ENCODE measurements at regions not wholly inside any gene's neighbourhood (a gene's known extent, or its start where the extent isn't known, plus 50 kb on each side); places are given as distances from the start of the nearest gene placed in this dataset.

DNA sequence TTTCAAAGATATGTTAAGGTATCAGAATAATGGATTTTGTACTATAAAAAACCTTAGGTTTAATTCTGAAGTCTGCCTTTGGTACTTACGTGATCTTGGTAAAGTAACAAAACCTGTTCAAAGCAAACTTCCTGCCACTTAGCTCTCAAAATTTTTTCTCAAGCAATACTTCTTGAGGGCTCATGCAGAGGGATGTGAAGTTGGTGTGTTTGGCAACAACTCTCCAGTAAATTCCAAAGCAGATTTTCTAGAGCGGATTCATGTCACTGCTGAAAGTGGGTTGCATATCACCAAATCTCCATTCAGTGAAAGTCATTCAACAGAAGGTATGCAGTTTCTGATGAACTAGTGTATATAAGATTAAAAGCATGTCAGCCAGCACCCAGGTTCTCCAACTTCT, 856.7 kb downstream of the CDH8 start:
- BruUV-seq (replicated peaks) = no TSS peak
- Histone ChIP-seq H3K4me3 (ENCODE audit: low read depth in 2 of 2, low read length in 2 of 2) (no peak overlapping the region), H3K27me3 (ENCODE audit: control insufficient read depth, insufficient read depth, low read length) (no peaks in the 10 kb centered on the region), H3K36me3 (ENCODE audit: control insufficient read depth, insufficient read depth, low read length) (no peaks in the 10 kb centered on the region), H3K27ac (ENCODE audit: low read length) (no peak overlapping the region), H3K4me1 (ENCODE audit: control insufficient read depth, insufficient read depth, low read length) (no peaks in the 10 kb centered on the region), H3K9me3 (ENCODE audit: control insufficient read depth, insufficient read depth, low read depth, low read length) (no peaks in the 10 kb centered on the region)
- ATAC-seq (no peak), DNase-seq (ENCODE audit: low read depth, low spot score) (no peak)
- ChIA-PET POLR2A (no interaction called here), CTCF (no interaction called here)
- in situ Hi-C loops (cut with HindIII; ENCODE audit: low pct_unique_long_range_greater_than_20kb, low sequenced_read_pairs) (no loop called here), intact Hi-C loops (cut with micrococcal nuclease; ENCODE audit: unreplicated experiment) (no loop called here)
- no peak for TF ChIP-seq TCF7L2 (IDR thresholded peaks at IDR 0.05; ENCODE audit: low read depth, low read length)
- TF ChIP-seq SIN3A (IDR thresholded peaks at IDR 0.05; ENCODE audit: borderline replicate concordance, insufficient read depth, low read depth, low read length) = no peak
- no peak for TF ChIP-seq POLR2AphosphoS5 (IDR thresholded peaks at IDR 0.05; ENCODE audit: low read depth, low read length)
- TF ChIP-seq, protein P1, sequence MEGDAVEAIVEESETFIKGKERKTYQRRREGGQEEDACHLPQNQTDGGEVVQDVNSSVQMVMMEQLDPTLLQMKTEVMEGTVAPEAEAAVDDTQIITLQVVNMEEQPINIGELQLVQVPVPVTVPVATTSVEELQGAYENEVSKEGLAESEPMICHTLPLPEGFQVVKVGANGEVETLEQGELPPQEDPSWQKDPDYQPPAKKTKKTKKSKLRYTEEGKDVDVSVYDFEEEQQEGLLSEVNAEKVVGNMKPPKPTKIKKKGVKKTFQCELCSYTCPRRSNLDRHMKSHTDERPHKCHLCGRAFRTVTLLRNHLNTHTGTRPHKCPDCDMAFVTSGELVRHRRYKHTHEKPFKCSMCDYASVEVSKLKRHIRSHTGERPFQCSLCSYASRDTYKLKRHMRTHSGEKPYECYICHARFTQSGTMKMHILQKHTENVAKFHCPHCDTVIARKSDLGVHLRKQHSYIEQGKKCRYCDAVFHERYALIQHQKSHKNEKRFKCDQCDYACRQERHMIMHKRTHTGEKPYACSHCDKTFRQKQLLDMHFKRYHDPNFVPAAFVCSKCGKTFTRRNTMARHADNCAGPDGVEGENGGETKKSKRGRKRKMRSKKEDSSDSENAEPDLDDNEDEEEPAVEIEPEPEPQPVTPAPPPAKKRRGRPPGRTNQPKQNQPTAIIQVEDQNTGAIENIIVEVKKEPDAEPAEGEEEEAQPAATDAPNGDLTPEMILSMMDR (IDR thresholded peaks at IDR 0.05) = no peak
- TF ChIP-seq, protein P2, sequence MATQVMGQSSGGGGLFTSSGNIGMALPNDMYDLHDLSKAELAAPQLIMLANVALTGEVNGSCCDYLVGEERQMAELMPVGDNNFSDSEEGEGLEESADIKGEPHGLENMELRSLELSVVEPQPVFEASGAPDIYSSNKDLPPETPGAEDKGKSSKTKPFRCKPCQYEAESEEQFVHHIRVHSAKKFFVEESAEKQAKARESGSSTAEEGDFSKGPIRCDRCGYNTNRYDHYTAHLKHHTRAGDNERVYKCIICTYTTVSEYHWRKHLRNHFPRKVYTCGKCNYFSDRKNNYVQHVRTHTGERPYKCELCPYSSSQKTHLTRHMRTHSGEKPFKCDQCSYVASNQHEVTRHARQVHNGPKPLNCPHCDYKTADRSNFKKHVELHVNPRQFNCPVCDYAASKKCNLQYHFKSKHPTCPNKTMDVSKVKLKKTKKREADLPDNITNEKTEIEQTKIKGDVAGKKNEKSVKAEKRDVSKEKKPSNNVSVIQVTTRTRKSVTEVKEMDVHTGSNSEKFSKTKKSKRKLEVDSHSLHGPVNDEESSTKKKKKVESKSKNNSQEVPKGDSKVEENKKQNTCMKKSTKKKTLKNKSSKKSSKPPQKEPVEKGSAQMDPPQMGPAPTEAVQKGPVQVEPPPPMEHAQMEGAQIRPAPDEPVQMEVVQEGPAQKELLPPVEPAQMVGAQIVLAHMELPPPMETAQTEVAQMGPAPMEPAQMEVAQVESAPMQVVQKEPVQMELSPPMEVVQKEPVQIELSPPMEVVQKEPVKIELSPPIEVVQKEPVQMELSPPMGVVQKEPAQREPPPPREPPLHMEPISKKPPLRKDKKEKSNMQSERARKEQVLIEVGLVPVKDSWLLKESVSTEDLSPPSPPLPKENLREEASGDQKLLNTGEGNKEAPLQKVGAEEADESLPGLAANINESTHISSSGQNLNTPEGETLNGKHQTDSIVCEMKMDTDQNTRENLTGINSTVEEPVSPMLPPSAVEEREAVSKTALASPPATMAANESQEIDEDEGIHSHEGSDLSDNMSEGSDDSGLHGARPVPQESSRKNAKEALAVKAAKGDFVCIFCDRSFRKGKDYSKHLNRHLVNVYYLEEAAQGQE (IDR thresholded peaks at IDR 0.05; ENCODE audit: insufficient read depth in 1 of 2, low read depth in 2 of 2, low read length in 1 of 2) = no peak

DNA sequence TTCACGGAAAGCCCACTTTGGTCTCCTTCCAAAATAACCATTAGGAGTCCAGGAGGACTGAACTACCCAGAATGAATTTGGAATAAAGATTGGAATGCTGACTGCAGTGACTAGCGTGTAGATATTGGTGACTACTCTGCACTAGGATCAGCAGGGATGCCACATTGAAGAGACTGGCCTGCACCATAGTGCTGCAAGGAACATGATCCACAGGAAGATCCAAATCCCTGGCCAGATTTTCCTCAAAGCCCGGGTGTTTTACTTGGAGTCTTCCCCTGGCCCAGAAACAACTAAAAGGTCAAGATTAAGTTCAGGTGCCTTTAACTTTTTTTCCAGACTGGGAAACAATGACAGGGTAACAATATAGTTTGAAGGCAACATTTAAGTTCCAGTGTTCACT, 870.4 kb downstream of the CDH8 start:
- no TSS peak for BruUV-seq (replicated peaks)
- CTCF ChIA-PET = no interaction called here
- Histone ChIP-seq H3K4me3 (ENCODE audit: low read depth in 2 of 2, low read length in 2 of 2) (no peak overlapping the region), H3K4me1 (ENCODE audit: control insufficient read depth, insufficient read depth, low read length) (no peaks in the 10 kb centered on the region), H3K9me3 (ENCODE audit: control insufficient read depth, insufficient read depth, low read depth, low read length) (no peaks in the 10 kb centered on the region), H3K27me3 (ENCODE audit: control insufficient read depth, insufficient read depth, low read length) (no peaks in the 10 kb centered on the region), H3K27ac (ENCODE audit: low read length) (no peak overlapping the region), H3K36me3 (ENCODE audit: control insufficient read depth, insufficient read depth, low read length) (no peaks in the 10 kb centered on the region)
- in situ Hi-C loops (cut with HindIII; ENCODE audit: low pct_unique_long_range_greater_than_20kb, low sequenced_read_pairs) (no loop called here), intact Hi-C loops (cut with micrococcal nuclease; ENCODE audit: unreplicated experiment) (no loop called here)
- POLR2A ChIA-PET = no interaction called here
- TF ChIP-seq POLR2AphosphoS5 (IDR thresholded peaks at IDR 0.05; ENCODE audit: low read depth, low read length) = no peak
- TF ChIP-seq, protein P2 (IDR thresholded peaks at IDR 0.05; ENCODE audit: insufficient read depth in 1 of 2, low read depth in 2 of 2, low read length in 1 of 2) = no peak
- TF ChIP-seq TCF7L2 (IDR thresholded peaks at IDR 0.05; ENCODE audit: low read depth, low read length) = no peak
- TF ChIP-seq, protein P1 (IDR thresholded peaks at IDR 0.05) = no peak
- TF ChIP-seq SIN3A (IDR thresholded peaks at IDR 0.05; ENCODE audit: borderline replicate concordance, insufficient read depth, low read depth, low read length) = no peak
- ATAC-seq = no peak
- no peak for DNase-seq (ENCODE audit: low read depth, low spot score)

All from Panc1 (cell line).